ENCODE measurements at regions not wholly inside any gene's neighbourhood (a gene's known extent, or its start where the extent isn't known, plus 50 kb on each side); places are given as distances from the start of the nearest gene placed in this dataset.

GRCh38 chr2:16853088-16853487 lies 187.5 kb upstream of the CYRIA start (continued):
- no peak for TF ChIP-seq ZNF549 (tag by site-specific recombination; IDR thresholded peaks at IDR 0.05)
- no peak for TF ChIP-seq ZNF560 (tag by site-specific recombination; IDR thresholded peaks at IDR 0.05; ENCODE audit: borderline replicate concordance)

GRCh38 chr2:16852651-16853050 lies 187.0 kb upstream of the CYRIA start:
- no peak for TF ChIP-seq ZNF561 (tag by site-specific recombination; IDR thresholded peaks at IDR 0.05; ENCODE audit: borderline replicate concordance)
- no peak for TF ChIP-seq ZNF324 (tag by site-specific recombination; IDR thresholded peaks at IDR 0.05)
- no peak for TF ChIP-seq KLF16 (tag by site-specific recombination; IDR thresholded peaks at IDR 0.05)
- no peak for TF ChIP-seq SP2 (tag by site-specific recombination; IDR thresholded peaks at IDR 0.05)
- no peak for TF ChIP-seq SCRT1 (tag by site-specific recombination; IDR thresholded peaks at IDR 0.05; ENCODE audit: borderline replicate concordance)
- no peak for TF ChIP-seq ZNF335 (tag by site-specific recombination; conservative IDR thresholded peaks at IDR 0.05)
- no peak for TF ChIP-seq PRDM1 (tag by site-specific recombination; IDR thresholded peaks at IDR 0.05)
- no peak for TF ChIP-seq ZNF555 (tag by site-specific recombination; conservative IDR thresholded peaks at IDR 0.05)
- no peak for TF ChIP-seq ZNF488 (tag by site-specific recombination; IDR thresholded peaks at IDR 0.05)
- no peak for TF ChIP-seq OSR2 (tag by site-specific recombination; IDR thresholded peaks at IDR 0.05)
- Histone ChIP-seq H3K36me3 (ENCODE audit: control insufficient read depth in 2 of 2, insufficient read depth in 1 of 2, low read length in 2 of 2) (no peaks in the 10 kb centered on the region), H3K4me3 (ENCODE audit: low read depth, low read length) (no peak overlapping the region), H3K9me3 (ENCODE audit: control insufficient read depth, insufficient read depth, low read depth, low read length) (no peaks in the 10 kb centered on the region), H3K27ac (ENCODE audit: extremely low read depth, low read depth, low read length) (no peak overlapping the region), H3K4me1 (ENCODE audit: control insufficient read depth, insufficient read depth, low read length) (no peaks in the 10 kb centered on the region)
- ChIA-PET POLR2A (no interaction called here), CTCF (no interaction called here)

GRCh38 chr2:16851126-16851525 lies 185.5 kb upstream of the CYRIA start:
- no peak overlapping the region for H3K27ac ChIP-seq (ENCODE audit: extremely low read depth, low read depth, low read length)
- no peaks in the 10 kb centered on the region for H3K9me3 ChIP-seq (ENCODE audit: control insufficient read depth, insufficient read depth, low read depth, low read length)
- POLR2A ChIA-PET = no interaction called here
- H3K36me3 ChIP-seq (ENCODE audit: control insufficient read depth in 2 of 2, insufficient read depth in 1 of 2, low read length in 2 of 2) = no peaks in the 10 kb centered on the region
- CTCF ChIA-PET = no interaction called here
- TF ChIP-seq ZBTB44 (tag by site-specific recombination; IDR thresholded peaks at IDR 0.05) (no peak), ZNF121 (tag by site-specific recombination; IDR thresholded peaks at IDR 0.05) (no peak), TRIM28 (IDR thresholded peaks at IDR 0.05; ENCODE audit: borderline replicate concordance, low read length) (no peak), ZNF202 (tag by site-specific recombination; IDR thresholded peaks at IDR 0.05; ENCODE audit: borderline replicate concordance) (no peak), ZEB2 (tag by site-specific recombination; IDR thresholded peaks at IDR 0.05) (no peak), HOXC10 (CRISPR knock-in tag; IDR thresholded peaks at IDR 0.05) (no peak), ZNF239 (tag by site-specific recombination; IDR thresholded peaks at IDR 0.05) (no peak), ZNF704 (tag by site-specific recombination; IDR thresholded peaks at IDR 0.05) (no peak), ZNF174 (tag by site-specific recombination; IDR thresholded peaks at IDR 0.05) (no peak)
- no peaks in the 10 kb centered on the region for H3K4me1 ChIP-seq (ENCODE audit: control insufficient read depth, insufficient read depth, low read length)
- H3K4me3 ChIP-seq (ENCODE audit: low read depth, low read length) = no peak overlapping the region
